HCT116 (cell line): ENCODE measurements at regions not wholly inside any gene's neighbourhood (a gene's known extent, or its start where the extent isn't known, plus 50 kb on each side); places are given as distances from the start of the nearest gene placed in this dataset.

Source experiments
- ATAC-seq: fragments of 200-7000 bp; cut with Tn5 transposase; 2 replicates; pipeline ENCODE4 v1.9.1; 2020; ENCODE audit warnings: mild to moderate bottlenecking, moderate library complexity
- BruUV-seq: library from RNA; stranded (reverse); fragments of 400-500 nt; replicated peaks from 2 replicates; lab custom pipeline; 2021; lab: Mats Ljungman, UMichigan
- CTCF ChIA-PET: fragments of 300-600 bp; sonication (Branson Sonifier 250); formaldehyde crosslinking; loops from one replicate; lab custom pipeline; 2021; ENCODE audit warnings: antibody characterized with exemption; lab: Charles Lee
- POLR2A ChIA-PET: fragments of 300-600, 350-600 bp; sonication (Branson Sonifier 250); formaldehyde crosslinking; loops from one replicate; lab custom pipeline; 2021; ENCODE audit warnings: antibody characterized with exemption; lab: Charles Lee
- RAD21 ChIA-PET, 2 experiments: fragments of 300-600 bp; sonication (Branson Sonifier 250); formaldehyde crosslinking; loops; one replicate each; lab custom pipeline; 2023; ENCODE audit warnings: low total read pairs in 2 of 2; ENCODE audit not compliant: uncharacterized antibody in 2 of 2, unreplicated experiment in 2 of 2, low non-redundant PET in 1 of 2; lab: Charles Lee
- DNase-seq: peaks from one replicate; pipeline ENCODE4 v3.0.0-alpha.2; 2010; ENCODE audit warnings: low read depth, low spot score
- H2AFZ ChIP-seq: fragments of 200-600 bp; shearing (Covaris generic), sonication (generic); 2 replicates; pipeline ENCODE4 v1.6.1; 2017; ENCODE audit warnings: low read depth, mixed run types, mixed read lengths, antibody characterized with exemption, low read length; ENCODE audit not compliant: poor library complexity, severe bottlenecking
- H3K27ac ChIP-seq: 2 replicates; pipeline ENCODE4 v1.5.1; 2012; ENCODE audit warnings: low read depth, low read length
- H3K27me3 ChIP-seq: fragments of 200-600 bp; sonication (generic); 2 replicates; pipeline ENCODE4 v1.6.1; 2016; ENCODE audit warnings: mixed run types, low read length, mixed read lengths; ENCODE audit not compliant: insufficient read depth
- H3K36me3 ChIP-seq, 2 experiments: fragments of 200-500 bp in 1 of 2; fragments of 200-600 bp in 1 of 2; sonication (Bioruptor generic) in 1 of 2; sonication (generic) in 1 of 2; 2 replicates each; pipeline versions ENCODE4 v1.5.1 to v1.6.1; 2014 to 2016; ENCODE audit warnings: low read length in 2 of 2, inconsistent platforms in 1 of 2, mixed read lengths in 1 of 2, mixed run types in 1 of 2; ENCODE audit not compliant: insufficient read depth in 2 of 2, control insufficient read depth in 1 of 2
- H3K4me1 ChIP-seq, 2 experiments: fragments of 200-600 bp in 1 of 2; sonication (generic) in 1 of 2; 2 replicates each; pipeline versions ENCODE4 v1.5.1 to v1.6.1; 2012 to 2017; ENCODE audit warnings: low read length in 2 of 2, inconsistent platforms in 1 of 2, mild to moderate bottlenecking in 1 of 2, mixed read lengths in 1 of 2, mixed run types in 1 of 2, moderate library complexity in 1 of 2; ENCODE audit not compliant: insufficient read depth in 2 of 2, control insufficient read depth in 1 of 2
- H3K4me2 ChIP-seq: fragments of 200-600 bp; sonication (generic); 2 replicates; pipeline ENCODE4 v1.6.1; 2017; ENCODE audit warnings: mixed run types, low read length, mixed read lengths
- H3K4me3 ChIP-seq, 2 experiments: fragments of 200-600 bp in 1 of 2; sonication (generic) in 1 of 2; replicated peaks in 1 of 2; 2 replicates each; pipeline ENCODE4 v1.5.1; 2011 to 2016; ENCODE audit warnings: low read length in 2 of 2, control low read depth in 1 of 2, low read depth in 1 of 2, mild to moderate bottlenecking in 1 of 2, mixed read lengths in 1 of 2, mixed run types in 1 of 2
- H3K79me2 ChIP-seq: fragments of 200-600 bp; sonication (generic); 2 replicates; pipeline ENCODE4 v1.6.1; 2017; ENCODE audit warnings: mild to moderate bottlenecking, mixed run types, low read length, moderate library complexity, mixed read lengths; ENCODE audit not compliant: insufficient read depth
- H3K9ac ChIP-seq: fragments of 200-600 bp; sonication (generic); 2 replicates; pipeline ENCODE4 v1.6.1; 2016; ENCODE audit warnings: low read length, mixed read lengths
- H3K9me2 ChIP-seq: fragments of 200-600 bp; sonication (generic), shearing (Covaris generic); 2 replicates; pipeline ENCODE4 v1.6.1; 2017; ENCODE audit warnings: mixed run types, mild to moderate bottlenecking, moderate library complexity; ENCODE audit not compliant: insufficient read depth
- H3K9me3 ChIP-seq, 2 experiments: fragments of 200-500 bp in 1 of 2; fragments of 200-600 bp in 1 of 2; sonication (Bioruptor generic) in 1 of 2; sonication (generic) in 1 of 2; 2 replicates each; pipeline ENCODE4 v1.6.1; 2014 to 2017; ENCODE audit warnings: low read length in 2 of 2, mixed read lengths in 2 of 2, inconsistent platforms in 1 of 2, low read depth in 1 of 2, mild to moderate bottlenecking in 1 of 2, mixed run types in 1 of 2, moderate library complexity in 1 of 2; ENCODE audit not compliant: control insufficient read depth in 1 of 2, insufficient read depth in 1 of 2
- H4K20me1 ChIP-seq: fragments of 200-600 bp; sonication (generic), shearing (Covaris generic); 2 replicates; pipeline ENCODE4 v1.6.1; 2017; ENCODE audit warnings: mixed run types, mild to moderate bottlenecking, moderate library complexity; ENCODE audit not compliant: insufficient read depth
- CEBPB ChIP-seq: IDR thresholded peaks from 2 replicates; pipeline ENCODE4 v1.6.1; 2012; ENCODE audit warnings: low read depth
- ELF1 ChIP-seq: IDR thresholded peaks from 2 replicates; pipeline ENCODE4 v1.6.1; 2012; ENCODE audit warnings: low read depth, borderline replicate concordance
- EZH2 ChIP-seq: fragments of 200-600 bp; sonication (generic); IDR thresholded peaks from 2 replicates; pipeline ENCODE4 v1.6.1; 2017; ENCODE audit warnings: antibody characterized with exemption, mixed run types
- EZH2phosphoT487 ChIP-seq: fragments of 200-600 bp; IDR thresholded peaks from 2 replicates; pipeline ENCODE4 v1.6.1; 2018; ENCODE audit warnings: antibody characterized with exemption, borderline replicate concordance
- FOSL1 ChIP-seq: IDR thresholded peaks from 2 replicates; pipeline ENCODE4 v1.6.1; 2012; ENCODE audit warnings: low read depth
- JUND ChIP-seq: IDR thresholded peaks from 2 replicates; pipeline ENCODE4 v1.6.1; 2012
- MAX ChIP-seq: IDR thresholded peaks from 2 replicates; pipeline ENCODE4 v1.6.1; 2012
- POLR2A ChIP-seq: IDR thresholded peaks from 2 replicates; pipeline ENCODE4 v1.7.0; 2011; ENCODE audit warnings: borderline replicate concordance; ENCODE audit not compliant: insufficient read depth, insufficient read length; ENCODE audit errors: extremely low read depth
- RAD21 ChIP-seq: IDR thresholded peaks from 2 replicates; pipeline ENCODE4 v1.6.1; 2012; ENCODE audit warnings: low read depth, mild to moderate bottlenecking
- REST ChIP-seq: IDR thresholded peaks from 2 replicates; pipeline ENCODE4 v1.6.1; 2012; ENCODE audit warnings: low read depth
- SIN3A ChIP-seq: IDR thresholded peaks from 2 replicates; pipeline ENCODE4 v1.6.1; 2012; ENCODE audit warnings: low read depth
- SP1 ChIP-seq: IDR thresholded peaks from 2 replicates; pipeline ENCODE4 v1.6.1; 2012; ENCODE audit warnings: low read depth
- SRF ChIP-seq: IDR thresholded peaks from 2 replicates; pipeline ENCODE4 v1.6.1; 2012; ENCODE audit warnings: low read depth
- TCF7L2 ChIP-seq: IDR thresholded peaks from 2 replicates; pipeline ENCODE4 v1.7.0; 2011; ENCODE audit warnings: borderline replicate concordance, inconsistent platforms; ENCODE audit not compliant: insufficient read depth, insufficient read length; ENCODE audit errors: extremely low read depth
- ZBTB33 ChIP-seq: IDR thresholded peaks from 2 replicates; pipeline ENCODE4 v1.6.1; 2011; ENCODE audit warnings: mild to moderate bottlenecking, low read length, moderate library complexity; ENCODE audit not compliant: insufficient replicate concordance; ENCODE audit errors: extremely low read depth
- ZFX ChIP-seq: fragments of 450-650 bp; IDR thresholded peaks from 2 replicates; pipeline ENCODE4 v1.6.1; 2017
- ZNF274 ChIP-seq: fragments of 200-500 bp; sonication (Bioruptor generic); IDR thresholded peaks from 2 replicates; pipeline ENCODE4 v1.6.1; 2014; ENCODE audit warnings: mild to moderate bottlenecking, low read depth, low read length, inconsistent platforms
- intact Hi-C: fragments of 100-400 bp; cut with micrococcal nuclease; formaldehyde crosslinking; loops from 2 replicates; pipeline ENCODE4 v1.10.0; 2022
- TF ChIP-seq, protein P1 (sequence below): IDR thresholded peaks from 2 replicates; pipeline ENCODE4 v1.6.1; 2012

DNA sequence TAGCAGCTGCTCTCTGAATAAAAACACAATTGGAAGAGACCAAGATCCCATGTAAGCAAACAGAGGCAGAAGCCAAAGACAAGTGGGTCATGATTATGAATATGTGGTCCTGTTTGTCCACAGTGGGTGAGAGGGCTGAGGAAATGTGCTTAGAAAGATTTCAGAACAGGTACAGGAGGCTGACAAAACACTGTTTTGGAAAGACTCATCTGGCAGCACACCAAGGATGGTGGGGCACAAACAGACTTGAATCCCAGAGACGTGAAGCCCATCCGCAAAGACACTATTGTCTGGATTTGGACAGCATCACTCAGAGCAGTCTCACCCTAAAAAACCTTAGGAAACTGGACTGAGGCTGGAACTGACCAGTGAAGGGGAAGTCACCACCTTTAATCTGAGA, 85.0 kb downstream of the ADRB2 start:
- Histone ChIP-seq H3K9me2 (no peaks in the 10 kb centered on the region), H3K4me2 (no peak overlapping the region), H3K9ac (no peak overlapping the region), H4K20me1 (no peaks in the 10 kb centered on the region), H3K79me2 (no peaks in the 10 kb centered on the region), H3K4me1 (peaks cover 21 to 65% of the 10 kb centered on the region in 2 experiments), H3K4me3 (no peak overlapping the region), H3K36me3 (no peaks in the 10 kb centered on the region), H3K27me3 (no peaks in the 10 kb centered on the region), H3K9me3 (no peaks in the 10 kb centered on the region), H2AFZ (no peak overlapping the region), H3K27ac (no peak overlapping the region)
- DNase-seq: no peak
- ChIA-PET RAD21 (no interaction called here), CTCF (interaction anchor here (1.5 to 4.5 kb wide), 3 partner anchors 46 to 203 kb away, joined by 4 to 36 read pairs (median 18); no protein-coding TSS in a partner anchor), POLR2A (no interaction called here)
- TF ChIP-seq JUND: no peak
- TF ChIP-seq ZFX: no peak
- TF ChIP-seq ZNF274: no peak
- TF ChIP-seq ZBTB33: no peak
- no peak for TF ChIP-seq EZH2
- no peak for TF ChIP-seq SIN3A
- TF ChIP-seq SRF: no peak
- no peak for TF ChIP-seq REST
- TF ChIP-seq FOSL1: no peak
- no peak for TF ChIP-seq RAD21
- TF ChIP-seq, protein P1, sequence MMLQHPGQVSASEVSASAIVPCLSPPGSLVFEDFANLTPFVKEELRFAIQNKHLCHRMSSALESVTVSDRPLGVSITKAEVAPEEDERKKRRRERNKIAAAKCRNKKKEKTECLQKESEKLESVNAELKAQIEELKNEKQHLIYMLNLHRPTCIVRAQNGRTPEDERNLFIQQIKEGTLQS: no peak
- TF ChIP-seq CEBPB: no peak
- no peak for TF ChIP-seq ELF1
- TF ChIP-seq SP1: no peak
- no peak for TF ChIP-seq EZH2phosphoT487
- no peak for TF ChIP-seq POLR2A
- no peak; the same call in 1 of the 2 replicates for TF ChIP-seq MAX
- TF ChIP-seq TCF7L2: no peak
- ATAC-seq: no peak
- no TSS peak for BruUV-seq
- intact Hi-C loops: loop anchor here (5.0 kb wide), 1 partner anchor 179 kb away; no protein-coding TSS in a partner anchor
